ENCODE measurements at regions not wholly inside any gene's neighbourhood (a gene's known extent, or its start where the extent isn't known, plus 50 kb on each side); places are given as distances from the start of the nearest gene placed in this dataset.
A peak's percentile ranks its signal among the peaks of the same experiment; 100 is the strongest.

GRCh38 chr9:70478963-70479641 is 64.6 kb upstream of the KLF9 start:
- TF ChIP-seq JUND (IDR thresholded peaks at IDR 0.05; ENCODE audit: low read depth), result no peak
- in situ Hi-C loops (cut with HindIII; ENCODE audit: low pct_unique_long_range_greater_than_20kb, low sequenced_read_pairs), result no loop called here
- DNase-seq (ENCODE audit: low read depth in 1 of 2, low spot score in 1 of 2), result peak in 1 of 2 experiments; percentile 86

- in situ Hi-C loops (cut with HindIII; ENCODE audit: low pct_unique_long_range_greater_than_20kb, low sequenced_read_pairs), result no loop called here
- peak in 1 of 2 experiments; percentile 90 for DNase-seq (ENCODE audit: low read depth in 1 of 2, low spot score in 1 of 2)
- TF ChIP-seq JUND (IDR thresholded peaks at IDR 0.05; ENCODE audit: low read depth), result no peak
Measured at GRCh38 chr9:70477907-70478480, 63.5 kb upstream of the KLF9 start.

DNA sequence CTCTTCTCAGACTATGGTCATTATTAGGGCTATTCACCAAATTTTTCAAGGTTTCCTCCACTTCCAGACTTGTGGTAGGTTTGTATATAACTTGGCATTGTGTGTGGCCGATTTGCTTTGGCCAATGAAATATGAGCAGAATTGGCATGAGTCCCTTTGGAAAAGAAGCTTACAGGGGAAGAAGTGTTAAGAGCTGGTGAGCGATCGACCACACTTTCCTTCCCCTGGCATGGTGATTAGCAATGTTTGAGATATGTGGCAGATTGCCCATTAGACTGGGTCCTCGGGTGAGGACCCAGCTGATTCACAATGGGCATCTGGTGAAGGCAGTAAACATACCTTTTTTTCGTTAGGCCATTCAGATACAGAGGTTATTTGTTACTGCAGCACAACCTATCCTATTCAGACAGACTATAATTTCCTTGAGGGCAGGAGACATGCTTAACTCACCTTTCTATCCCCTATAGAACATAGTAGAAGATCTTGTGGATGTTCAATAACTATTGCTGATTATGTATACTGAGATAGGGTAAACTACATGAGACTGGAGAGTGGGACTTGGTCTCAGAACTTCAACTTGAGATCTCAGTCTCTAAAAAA is 62.8 kb upstream of the KLF9 start:
- no peak for TF ChIP-seq JUND (IDR thresholded peaks at IDR 0.05; ENCODE audit: low read depth)
- in situ Hi-C loops (cut with HindIII; ENCODE audit: low pct_unique_long_range_greater_than_20kb, low sequenced_read_pairs), result no loop called here
- DNase-seq (ENCODE audit: low read depth in 1 of 2, low spot score in 1 of 2), result no peak

DNA sequence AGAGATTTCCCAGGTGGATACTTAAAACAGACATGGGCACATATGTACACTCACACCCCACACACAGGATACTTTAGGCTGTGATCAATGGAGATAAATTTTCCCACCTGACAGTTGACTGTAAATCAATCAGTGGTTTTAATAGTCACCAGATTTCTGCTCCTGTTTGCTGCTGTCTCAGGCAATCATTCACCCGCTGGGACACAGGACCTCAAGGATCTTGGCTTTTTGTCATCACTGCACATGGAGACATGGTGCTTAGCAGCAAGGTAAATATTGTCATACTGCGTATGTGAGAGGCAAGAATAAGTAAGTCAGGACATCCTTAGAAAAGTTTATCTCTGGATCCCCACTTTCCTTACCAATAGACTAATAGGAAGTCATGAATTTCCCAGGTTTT is 60.8 kb upstream of the KLF9 start:
- TF ChIP-seq JUND (IDR thresholded peaks at IDR 0.05; ENCODE audit: low read depth), result no peak
- in situ Hi-C loops (cut with HindIII; ENCODE audit: low pct_unique_long_range_greater_than_20kb, low sequenced_read_pairs), result no loop called here
- DNase-seq (ENCODE audit: low read depth in 1 of 2, low spot score in 1 of 2), result peak in 1 of 2 experiments; percentile 68

GRCh38 chr9:70474413-70474812 is 60.0 kb upstream of the KLF9 start:
- peak in 1 of 2 experiments; percentile 55 for DNase-seq (ENCODE audit: low read depth in 1 of 2, low spot score in 1 of 2)
- TF ChIP-seq JUND (IDR thresholded peaks at IDR 0.05; ENCODE audit: low read depth), result no peak

GRCh38 chr9:70472268-70473249 is 58.1 kb upstream of the KLF9 start:
- no peak for DNase-seq (ENCODE audit: low read depth in 1 of 2, low spot score in 1 of 2)

More at GRCh38 chr9:70474413-70474812, 60.0 kb upstream of the KLF9 start:
- in situ Hi-C loops (cut with HindIII; ENCODE audit: low pct_unique_long_range_greater_than_20kb, low sequenced_read_pairs), result no loop called here

DNA sequence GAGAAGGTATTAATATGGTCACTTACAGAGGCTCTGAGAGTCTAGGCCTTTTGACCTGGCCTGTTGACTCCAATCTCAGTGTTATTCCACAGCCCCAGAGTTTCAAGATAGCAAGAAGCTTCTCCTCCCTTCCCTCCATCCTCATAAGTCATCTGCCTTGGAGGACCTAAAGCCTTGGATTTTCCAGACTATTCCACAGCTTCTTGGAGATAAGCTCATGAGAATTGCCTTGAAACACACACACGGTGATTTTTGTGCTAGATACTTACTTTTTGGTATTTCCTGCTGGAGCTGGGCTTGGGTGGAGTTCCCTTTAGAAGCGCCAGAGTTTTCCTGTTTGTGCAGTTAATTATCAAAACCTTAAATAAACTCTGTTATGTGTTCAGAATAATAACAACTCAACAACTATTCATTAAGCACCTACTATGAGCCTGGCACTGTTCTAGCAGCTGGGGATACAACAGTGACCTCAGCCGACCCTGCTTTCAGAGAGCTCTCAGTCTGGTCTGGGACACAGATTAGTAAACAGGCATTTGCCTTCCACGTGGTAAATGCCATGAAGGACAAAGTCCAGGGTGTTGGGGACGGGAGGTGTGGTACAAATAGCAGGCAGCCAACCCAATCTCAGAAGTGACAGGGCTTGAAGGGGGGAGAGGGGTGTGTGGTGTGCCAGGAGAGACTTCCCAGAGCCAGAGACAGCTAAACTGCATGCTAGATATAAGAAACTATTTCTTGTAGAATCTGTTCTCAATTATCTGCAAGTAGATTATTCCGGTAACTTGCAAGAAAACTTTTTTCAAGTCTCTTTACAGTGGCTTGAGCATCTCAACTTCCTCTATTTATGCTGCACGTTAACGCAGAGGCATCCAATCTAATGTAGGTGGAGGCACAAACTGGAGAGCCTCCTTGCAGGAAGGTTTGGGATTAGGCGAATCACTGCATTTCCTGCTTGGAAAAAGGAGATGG is 55.9 kb upstream of the KLF9 start:
- no peak for TF ChIP-seq JUND (IDR thresholded peaks at IDR 0.05; ENCODE audit: low read depth)
- in situ Hi-C loops (cut with HindIII; ENCODE audit: low pct_unique_long_range_greater_than_20kb, low sequenced_read_pairs), result no loop called here
- no peak for DNase-seq (ENCODE audit: low read depth in 1 of 2, low spot score in 1 of 2)

More at GRCh38 chr9:70472268-70473249, 58.1 kb upstream of the KLF9 start:
- TF ChIP-seq JUND (IDR thresholded peaks at IDR 0.05; ENCODE audit: low read depth), result no peak
- in situ Hi-C loops (cut with HindIII; ENCODE audit: low pct_unique_long_range_greater_than_20kb, low sequenced_read_pairs), result no loop called here

DNA sequence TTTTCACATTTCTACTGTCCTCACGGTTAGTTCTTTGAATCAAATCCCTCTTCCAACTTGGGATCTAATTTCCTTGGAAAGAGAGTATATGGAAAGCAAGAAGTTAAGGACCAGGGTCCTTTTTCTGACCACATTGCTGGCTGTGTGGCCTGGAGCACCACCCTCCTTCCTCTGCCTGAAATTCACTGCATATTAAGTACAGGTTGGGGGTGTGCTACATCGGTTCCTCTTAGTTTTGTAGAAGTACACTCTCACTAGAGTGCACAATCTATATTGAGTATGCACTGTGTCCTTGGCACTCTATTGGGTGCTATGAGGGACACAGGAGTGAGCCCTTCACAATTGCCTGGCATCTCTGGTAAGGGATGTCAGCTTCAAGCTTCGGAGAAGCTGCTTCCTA is 53.8 kb upstream of the KLF9 start:
- in situ Hi-C loops (cut with HindIII; ENCODE audit: low pct_unique_long_range_greater_than_20kb, low sequenced_read_pairs), result no loop called here
- no peak for TF ChIP-seq JUND (IDR thresholded peaks at IDR 0.05; ENCODE audit: low read depth)

GRCh38 chr9:70466976-70467561 is 52.6 kb upstream of the KLF9 start:
- in situ Hi-C loops (cut with HindIII; ENCODE audit: low pct_unique_long_range_greater_than_20kb, low sequenced_read_pairs), result no loop called here
- no peak for TF ChIP-seq JUND (IDR thresholded peaks at IDR 0.05; ENCODE audit: low read depth)
- no peak for DNase-seq (ENCODE audit: low read depth in 1 of 2, low spot score in 1 of 2)

More for the DNA sequence above, 53.8 kb upstream of the KLF9 start:
- no peak for DNase-seq (ENCODE audit: low read depth in 1 of 2, low spot score in 1 of 2)

GRCh38 chr9:70465904-70466303 is 51.4 kb upstream of the KLF9 start:
- in situ Hi-C loops (cut with HindIII; ENCODE audit: low pct_unique_long_range_greater_than_20kb, low sequenced_read_pairs), result no loop called here
- no peak for DNase-seq (ENCODE audit: low read depth in 1 of 2, low spot score in 1 of 2)
- TF ChIP-seq JUND (IDR thresholded peaks at IDR 0.05; ENCODE audit: low read depth), result no peak

DNA sequence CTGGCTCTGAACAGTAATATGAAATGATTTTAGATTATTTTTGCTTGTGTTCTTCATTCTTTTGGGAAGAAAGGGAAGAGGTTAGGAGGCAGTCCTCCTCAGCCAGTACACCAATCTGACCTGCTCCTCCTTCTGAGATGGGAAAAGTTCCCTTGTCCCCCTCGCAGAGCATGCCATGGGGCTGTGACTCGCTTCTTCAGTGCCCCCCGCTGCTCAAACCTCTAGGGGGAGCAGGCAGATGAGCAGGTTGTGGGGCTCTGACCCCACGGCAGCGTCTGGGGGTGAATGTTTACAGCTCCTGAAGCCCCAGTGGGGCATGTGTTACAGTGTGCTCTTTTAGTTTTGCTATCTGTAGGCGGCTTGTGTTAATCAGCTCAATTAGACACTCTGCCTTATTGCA is 50.9 kb upstream of the KLF9 start:
- no peak for DNase-seq (ENCODE audit: low read depth in 1 of 2, low spot score in 1 of 2)
- TF ChIP-seq JUND (IDR thresholded peaks at IDR 0.05; ENCODE audit: low read depth), result no peak
- in situ Hi-C loops (cut with HindIII; ENCODE audit: low pct_unique_long_range_greater_than_20kb, low sequenced_read_pairs), result no loop called here
